Memory B cell (primary cell): ENCODE measurements at regions not wholly inside any gene's neighbourhood (a gene's known extent, or its start where the extent isn't known, plus 50 kb on each side); places are given as distances from the start of the nearest gene placed in this dataset.
"Not testable (repeated sequence)": the region's sequence is repeated elsewhere in the genome, so short reads cannot be mapped to it uniquely, and the experiment has no call there.

Experiments used
- ATAC-seq: fragments of 150-1000 bp; cut with Tn5 transposase; 2 replicates; pipeline ENCODE4 v1.10.0; 2021; ENCODE audit warnings: low read depth, mild to moderate bottlenecking, moderate library complexity
- DNase-seq, 2 donors: peaks; one replicate each; pipeline ENCODE4 v3.0.0; 2022; ENCODE audit warnings: low spot score in 2 of 2
- H3K27ac Mint-ChIP-seq: one replicate; pipeline ENCODE4 v1.8.0; 2022; ENCODE audit warnings: mild to moderate bottlenecking, moderate library complexity, mixed read lengths
- H3K27me3 Mint-ChIP-seq: one replicate; pipeline ENCODE4 v1.8.0; 2022; ENCODE audit warnings: mixed read lengths
- H3K36me3 Mint-ChIP-seq: one replicate; pipeline ENCODE4 v1.8.0; 2022; ENCODE audit warnings: mild to moderate bottlenecking, mixed read lengths
- H3K4me1 Mint-ChIP-seq: one replicate; pipeline ENCODE4 v1.8.0; 2022; ENCODE audit warnings: mixed read lengths
- H3K4me3 Mint-ChIP-seq: one replicate; pipeline ENCODE4 v1.8.0; 2022; ENCODE audit warnings: mild to moderate bottlenecking, moderate library complexity, mixed read lengths
- H3K9me3 Mint-ChIP-seq: one replicate; pipeline ENCODE4 v1.8.0; 2022; ENCODE audit warnings: mixed read lengths

GRCh38 chr2:217580407-217580806, 422.4 kb downstream of the TNS1 start:
- peak overlapping the region; percentile 11 for H3K27ac Mint-ChIP-seq
- not testable (repeated sequence) for H3K4me3 Mint-ChIP-seq, H3K9me3 Mint-ChIP-seq, H3K27me3 Mint-ChIP-seq, H3K4me1 Mint-ChIP-seq, H3K36me3 Mint-ChIP-seq, DNase-seq
- peak; percentile 73 for ATAC-seq

DNA sequence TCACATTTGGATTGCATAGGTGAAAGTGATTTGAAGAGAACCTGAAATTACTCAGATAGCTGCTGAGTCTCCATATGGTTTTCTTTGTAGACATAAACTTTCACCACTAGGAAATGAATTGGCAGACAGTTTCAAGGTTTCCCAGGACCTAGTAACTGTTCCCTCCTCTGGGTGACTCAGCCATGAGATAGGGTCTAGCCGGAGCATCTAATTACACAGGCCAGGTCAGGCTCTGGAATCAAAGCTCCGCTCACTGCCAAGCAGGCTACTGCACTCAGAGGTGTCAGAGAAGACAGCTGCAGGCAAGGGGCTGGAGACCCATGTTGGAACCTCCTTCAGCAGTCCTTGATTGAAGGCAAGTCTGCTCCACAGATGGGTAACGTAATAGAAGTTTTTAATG, 429.2 kb downstream of the TNS1 start:
- H3K4me3 Mint-ChIP-seq = no peak overlapping the region
- peaks cover 2% of the 10 kb centered on the region for H3K27me3 Mint-ChIP-seq
- H3K4me1 Mint-ChIP-seq = no peaks in the 10 kb centered on the region
- H3K9me3 Mint-ChIP-seq = peaks cover 9% of the 10 kb centered on the region
- DNase-seq (no peak), ATAC-seq (no peak)
- H3K36me3 Mint-ChIP-seq = peaks cover 2% of the 10 kb centered on the region
- no peak overlapping the region for H3K27ac Mint-ChIP-seq

GRCh38 chr2:217570394-217570793, 432.4 kb downstream of the TNS1 start:
- H3K4me1 Mint-ChIP-seq = no peaks in the 10 kb centered on the region
- ATAC-seq (no peak), DNase-seq (no peak)
- peaks cover 7% of the 10 kb centered on the region for H3K9me3 Mint-ChIP-seq
- peaks cover 4% of the 10 kb centered on the region for H3K27me3 Mint-ChIP-seq
- H3K36me3 Mint-ChIP-seq = peaks cover 6% of the 10 kb centered on the region
- no peak overlapping the region for H3K4me3 Mint-ChIP-seq
- H3K27ac Mint-ChIP-seq = no peak overlapping the region

DNA sequence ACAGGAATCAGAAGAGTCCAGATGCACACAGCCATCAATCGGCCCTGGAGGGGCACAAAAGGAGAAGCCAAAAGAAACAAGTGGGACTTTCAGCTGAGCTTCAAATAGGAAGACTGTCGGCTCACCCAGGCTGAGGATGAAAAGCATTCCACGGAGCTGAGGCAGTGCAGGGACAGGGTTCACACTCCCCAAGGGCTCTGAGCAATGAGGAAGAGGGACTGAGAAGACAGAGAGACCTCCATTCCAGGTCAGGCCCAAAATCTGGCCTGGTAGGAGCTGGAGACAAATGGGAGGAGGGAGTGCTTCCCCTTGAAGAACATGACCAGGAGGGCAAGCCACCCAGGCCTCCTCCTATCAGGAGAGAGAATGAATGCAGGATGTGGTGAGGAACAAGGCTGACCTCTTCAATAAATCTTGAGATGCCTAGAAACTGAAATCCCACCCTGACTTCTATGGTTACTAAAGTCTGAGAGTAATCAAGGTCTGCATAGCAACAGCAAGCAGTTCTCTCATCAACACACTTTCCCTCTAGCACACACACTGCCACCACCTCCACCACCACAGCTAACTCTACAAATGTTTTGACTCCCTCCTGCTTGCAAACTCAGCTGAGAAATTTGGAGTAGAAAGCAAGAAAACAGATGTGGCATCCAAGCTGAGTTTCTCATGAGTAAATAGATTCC, 434.4 kb downstream of the TNS1 start:
- DNase-seq = no peak
- Mint-ChIP-seq H3K36me3 (peaks cover 6% of the 10 kb centered on the region), H3K9me3 (peaks cover 2% of the 10 kb centered on the region), H3K27me3 (peaks cover 4% of the 10 kb centered on the region), H3K4me1 (no peaks in the 10 kb centered on the region), H3K4me3 (no peak overlapping the region), H3K27ac (no peak overlapping the region)
- ATAC-seq = no peak

GRCh38 chr2:217563565-217563964, 439.2 kb downstream of the TNS1 start:
- ATAC-seq = no peak
- Mint-ChIP-seq H3K4me1 (no peaks in the 10 kb centered on the region), H3K27ac (no peak overlapping the region), H3K36me3 (peaks cover 10% of the 10 kb centered on the region), H3K9me3 (peaks cover 2% of the 10 kb centered on the region), H3K27me3 (peaks cover 2% of the 10 kb centered on the region), H3K4me3 (no peak overlapping the region)
- DNase-seq = no peak

DNA sequence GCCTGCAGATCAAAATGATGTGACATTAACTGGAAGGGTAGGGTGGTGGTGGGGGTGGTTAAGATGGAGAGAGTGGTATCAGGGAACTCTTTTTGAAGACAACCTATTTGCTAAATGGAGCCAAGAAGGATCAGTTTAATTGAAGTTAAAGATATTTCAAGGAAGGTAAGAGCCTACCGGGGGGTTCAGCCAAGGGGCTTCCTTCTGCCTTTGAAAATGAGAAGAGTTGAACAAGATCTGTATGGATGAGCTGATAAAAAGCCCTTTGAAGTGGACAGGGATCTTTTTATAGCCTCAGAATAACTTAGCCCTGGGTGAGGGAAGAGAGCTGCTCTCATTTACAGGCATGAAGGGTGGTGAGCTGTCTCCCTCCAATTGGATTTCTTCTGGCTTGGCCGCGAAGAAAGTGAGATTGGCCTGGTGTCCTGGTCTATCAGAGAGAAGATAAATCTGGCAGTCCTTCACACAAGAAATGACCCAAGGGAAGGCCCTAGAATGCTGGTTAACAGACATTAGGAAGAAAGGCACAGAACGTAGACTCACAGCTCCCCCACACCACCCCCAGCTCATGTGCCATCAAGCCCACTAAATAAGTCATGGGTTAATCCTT, 439.8 kb downstream of the TNS1 start:
- peaks cover 10% of the 10 kb centered on the region for H3K36me3 Mint-ChIP-seq
- H3K4me3 Mint-ChIP-seq = no peak overlapping the region
- peaks cover 2% of the 10 kb centered on the region for H3K27me3 Mint-ChIP-seq
- DNase-seq (no peak), ATAC-seq (no peak)
- peaks cover 2% of the 10 kb centered on the region for H3K9me3 Mint-ChIP-seq
- no peaks in the 10 kb centered on the region for H3K4me1 Mint-ChIP-seq
- no peak overlapping the region for H3K27ac Mint-ChIP-seq

DNA sequence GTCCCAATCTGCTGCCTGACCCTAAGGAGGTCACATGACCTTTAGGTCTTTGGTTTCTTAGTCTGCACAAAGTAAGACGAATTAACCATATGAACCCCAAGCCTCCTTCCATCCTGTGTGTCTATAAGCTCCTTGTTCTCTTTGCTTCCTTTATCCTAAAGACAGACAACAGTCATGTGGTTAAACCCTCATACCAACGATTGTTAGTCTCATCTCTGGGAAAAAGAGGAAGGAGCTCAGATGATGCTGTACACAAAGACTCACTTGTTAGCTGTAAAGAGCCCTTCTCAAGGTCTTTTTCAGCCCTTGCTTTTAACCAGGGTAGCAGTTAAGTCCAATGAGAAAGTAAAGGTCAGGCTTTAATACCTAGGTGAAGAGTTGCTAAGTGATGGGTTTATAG, 443.7 kb downstream of the TNS1 start:
- no peak for ATAC-seq
- peaks cover 2% of the 10 kb centered on the region for H3K27me3 Mint-ChIP-seq
- H3K36me3 Mint-ChIP-seq = peaks cover 6% of the 10 kb centered on the region
- no peak overlapping the region for H3K27ac Mint-ChIP-seq
- H3K4me1 Mint-ChIP-seq = no peaks in the 10 kb centered on the region
- no peak for DNase-seq
- no peak overlapping the region for H3K4me3 Mint-ChIP-seq
- H3K9me3 Mint-ChIP-seq = peaks cover 2% of the 10 kb centered on the region

- Mint-ChIP-seq H3K4me3 (no peak overlapping the region), H3K9me3 (no peaks in the 10 kb centered on the region), H3K27me3 (peaks cover 2% of the 10 kb centered on the region), H3K36me3 (no peaks in the 10 kb centered on the region), H3K4me1 (no peaks in the 10 kb centered on the region), H3K27ac (no peak overlapping the region)
- ATAC-seq (no peak), DNase-seq (no peak)
Measured at GRCh38 chr2:217555081-217555876, 447.5 kb downstream of the TNS1 start.

- no peak for ATAC-seq
- Mint-ChIP-seq H3K4me3 (no peak overlapping the region), H3K27ac (no peak overlapping the region), H3K9me3 (no peaks in the 10 kb centered on the region), H3K4me1 (no peaks in the 10 kb centered on the region), H3K27me3 (peaks cover 2% of the 10 kb centered on the region), H3K36me3 (no peaks in the 10 kb centered on the region)
- DNase-seq = no peak
Measured at GRCh38 chr2:217553679-217554078, 449.1 kb downstream of the TNS1 start.

DNA sequence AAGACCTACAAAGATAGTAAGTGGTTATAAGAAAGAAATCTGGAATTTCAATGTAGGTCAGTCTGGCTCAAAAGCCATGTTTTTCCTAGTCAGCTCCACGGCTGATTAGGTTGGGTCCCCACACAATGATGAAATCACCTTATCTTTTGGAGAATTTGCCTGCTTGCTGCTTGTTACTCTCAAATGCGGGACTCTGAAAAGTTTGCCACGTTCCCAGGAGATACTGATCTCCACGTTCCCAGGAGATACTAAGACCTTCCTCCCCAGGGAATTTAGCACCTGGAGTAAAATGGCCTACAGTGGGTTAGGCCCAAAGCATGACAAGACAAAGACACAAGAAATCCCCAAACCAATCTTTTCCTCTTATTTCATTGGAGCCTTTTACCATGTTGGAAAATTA, 449.6 kb downstream of the TNS1 start:
- DNase-seq (no peak), ATAC-seq (no peak)
- peaks cover 2% of the 10 kb centered on the region for H3K27me3 Mint-ChIP-seq
- no peaks in the 10 kb centered on the region for H3K4me1 Mint-ChIP-seq
- no peaks in the 10 kb centered on the region for H3K36me3 Mint-ChIP-seq
- no peak overlapping the region for H3K27ac Mint-ChIP-seq
- no peaks in the 10 kb centered on the region for H3K9me3 Mint-ChIP-seq
- H3K4me3 Mint-ChIP-seq = no peak overlapping the region

GRCh38 chr2:217552081-217552480, 450.7 kb downstream of the TNS1 start:
- H3K27ac Mint-ChIP-seq = no peak overlapping the region
- H3K4me1 Mint-ChIP-seq = no peaks in the 10 kb centered on the region
- H3K9me3 Mint-ChIP-seq = no peaks in the 10 kb centered on the region
- no peak for ATAC-seq
- DNase-seq = no peak
- H3K36me3 Mint-ChIP-seq = no peaks in the 10 kb centered on the region
- H3K4me3 Mint-ChIP-seq = no peak overlapping the region
- peaks cover 1% of the 10 kb centered on the region for H3K27me3 Mint-ChIP-seq

DNA sequence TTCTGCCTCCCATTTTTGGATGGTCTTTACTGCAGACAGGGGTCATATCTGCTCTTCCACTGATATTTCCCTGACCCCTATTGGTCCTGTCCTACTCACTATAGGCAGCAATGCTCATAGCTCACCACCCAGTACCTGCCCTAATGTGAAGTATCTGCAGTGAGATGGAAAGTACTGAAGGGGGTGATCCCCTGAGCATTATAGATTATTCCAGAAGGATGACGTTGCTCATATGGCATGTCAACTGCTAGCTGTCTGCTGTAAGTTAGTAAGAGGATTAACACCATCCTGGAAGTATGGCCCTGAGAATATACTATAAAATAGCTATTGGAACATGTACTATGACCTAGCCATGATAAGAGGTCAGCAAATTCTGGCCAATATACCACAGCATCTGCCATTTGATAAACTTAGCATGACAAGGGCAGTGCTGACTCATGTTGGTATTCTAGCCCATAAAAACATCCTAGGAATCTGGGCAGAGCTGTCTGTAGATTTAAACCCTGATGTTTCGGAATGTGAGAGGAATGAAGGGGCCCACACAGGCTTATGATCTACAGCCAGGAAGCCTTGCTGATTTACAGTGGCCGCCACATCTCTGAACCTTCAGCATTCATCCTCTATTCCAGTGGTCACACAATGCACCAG, 451.4 kb downstream of the TNS1 start:
- H3K27ac Mint-ChIP-seq = no peak overlapping the region

DNA sequence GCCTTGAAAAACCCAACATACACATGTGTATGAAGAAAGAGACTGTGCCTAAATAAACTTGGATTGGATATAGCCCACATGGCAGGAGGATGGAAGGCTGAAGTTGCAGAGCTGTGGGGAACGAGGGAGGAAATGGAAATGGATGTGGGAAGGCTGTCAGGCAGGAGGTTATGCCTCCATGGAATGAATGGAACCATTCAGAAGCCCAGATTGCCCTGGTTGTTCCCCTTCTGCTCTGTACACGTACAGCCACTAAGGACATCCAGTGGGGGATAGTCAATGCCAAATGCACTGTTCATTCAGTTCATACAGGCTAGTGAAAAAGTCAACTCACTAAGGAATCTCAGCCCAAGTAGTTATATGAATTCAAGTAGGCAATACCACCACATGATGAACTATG, 463.7 kb downstream of the TNS1 start:
- ATAC-seq (no peak), DNase-seq (no peak)
- Mint-ChIP-seq H3K27me3 (peaks cover 2% of the 10 kb centered on the region), H3K4me3 (no peak overlapping the region), H3K4me1 (no peaks in the 10 kb centered on the region), H3K9me3 (peaks cover 11% of the 10 kb centered on the region), H3K36me3 (peaks cover 1% of the 10 kb centered on the region), H3K27ac (no peak overlapping the region)

More for the DNA sequence above, 451.4 kb downstream of the TNS1 start:
- no peak for ATAC-seq
- no peaks in the 10 kb centered on the region for H3K36me3 Mint-ChIP-seq
- no peaks in the 10 kb centered on the region for H3K9me3 Mint-ChIP-seq
- DNase-seq = no peak
- H3K27me3 Mint-ChIP-seq = no peaks in the 10 kb centered on the region
- H3K4me3 Mint-ChIP-seq = no peak overlapping the region
- H3K4me1 Mint-ChIP-seq = no peaks in the 10 kb centered on the region

DNA sequence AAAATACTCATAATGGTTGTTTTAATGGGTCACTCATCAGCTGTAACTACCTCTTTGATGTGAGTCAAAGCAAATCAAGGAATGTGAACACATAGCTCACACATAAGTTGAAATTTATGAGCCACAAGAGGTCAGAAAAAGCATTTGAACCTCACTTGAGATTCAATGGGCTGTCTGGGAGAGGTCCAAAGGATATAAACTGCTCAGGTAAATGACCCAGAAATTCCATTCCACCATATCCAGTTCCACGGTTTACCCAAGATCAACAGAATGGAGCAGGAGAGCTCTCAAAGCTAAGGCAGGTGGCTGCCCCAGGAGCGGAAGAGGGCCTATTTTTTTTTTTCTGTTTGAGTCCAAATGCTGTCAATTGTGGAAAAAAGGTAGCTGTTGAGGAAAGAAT, 464.1 kb downstream of the TNS1 start:
- no peak for ATAC-seq
- no peaks in the 10 kb centered on the region for H3K36me3 Mint-ChIP-seq
- H3K4me3 Mint-ChIP-seq = no peak overlapping the region

More for the DNA sequence above, 464.1 kb downstream of the TNS1 start:
- no peak for DNase-seq
- Mint-ChIP-seq H3K27ac (no peak overlapping the region), H3K27me3 (peaks cover 2% of the 10 kb centered on the region), H3K4me1 (no peaks in the 10 kb centered on the region), H3K9me3 (peaks cover 8% of the 10 kb centered on the region)
